A673 (cell line): ENCODE measurements at regions not wholly inside any gene's neighbourhood (a gene's known extent, or its start where the extent isn't known, plus 50 kb on each side); places are given as distances from the start of the nearest gene placed in this dataset.

ENCODE experiments used
- EZH2 ChIP-seq: fragments of 200-600 bp; sonication (generic); IDR thresholded peaks from 2 replicates; pipeline ENCODE4 v1.6.1; 2017; ENCODE audit warnings: borderline replicate concordance, low read depth, mild to moderate bottlenecking, mixed read lengths, antibody characterized with exemption, low read length; ENCODE audit not compliant: poor library complexity, severe bottlenecking
- TF ChIP-seq, protein P1 (sequence below): fragments of 300-800, 200-600 bp; sonication (generic); conservative IDR thresholded peaks from 2 replicates; pipeline ENCODE4 v1.5.1; 2017; ENCODE audit warnings: low read depth, mild to moderate bottlenecking, antibody characterized with exemption, low read length, moderate library complexity, mixed read lengths

DNA sequence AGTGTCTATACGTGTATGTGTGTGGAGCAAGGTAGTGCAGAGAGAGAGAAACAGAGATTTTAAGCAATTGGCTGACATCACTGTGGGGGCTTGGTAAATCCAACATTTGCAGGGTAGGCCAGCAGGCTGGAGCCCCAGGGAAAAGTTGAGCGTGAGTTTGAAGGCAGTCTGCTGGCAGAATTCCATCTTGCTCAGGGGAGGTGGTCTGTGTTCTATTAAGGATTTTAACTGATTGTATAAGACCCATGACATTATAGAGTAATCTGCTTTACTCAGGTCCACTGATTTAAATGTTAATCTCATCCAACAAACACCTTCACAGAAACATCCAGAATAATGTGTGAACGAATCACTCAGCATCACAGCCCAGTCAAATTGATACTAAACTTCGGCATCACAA is 912.9 kb downstream of the GRM8 start:
- TF ChIP-seq, protein P1, sequence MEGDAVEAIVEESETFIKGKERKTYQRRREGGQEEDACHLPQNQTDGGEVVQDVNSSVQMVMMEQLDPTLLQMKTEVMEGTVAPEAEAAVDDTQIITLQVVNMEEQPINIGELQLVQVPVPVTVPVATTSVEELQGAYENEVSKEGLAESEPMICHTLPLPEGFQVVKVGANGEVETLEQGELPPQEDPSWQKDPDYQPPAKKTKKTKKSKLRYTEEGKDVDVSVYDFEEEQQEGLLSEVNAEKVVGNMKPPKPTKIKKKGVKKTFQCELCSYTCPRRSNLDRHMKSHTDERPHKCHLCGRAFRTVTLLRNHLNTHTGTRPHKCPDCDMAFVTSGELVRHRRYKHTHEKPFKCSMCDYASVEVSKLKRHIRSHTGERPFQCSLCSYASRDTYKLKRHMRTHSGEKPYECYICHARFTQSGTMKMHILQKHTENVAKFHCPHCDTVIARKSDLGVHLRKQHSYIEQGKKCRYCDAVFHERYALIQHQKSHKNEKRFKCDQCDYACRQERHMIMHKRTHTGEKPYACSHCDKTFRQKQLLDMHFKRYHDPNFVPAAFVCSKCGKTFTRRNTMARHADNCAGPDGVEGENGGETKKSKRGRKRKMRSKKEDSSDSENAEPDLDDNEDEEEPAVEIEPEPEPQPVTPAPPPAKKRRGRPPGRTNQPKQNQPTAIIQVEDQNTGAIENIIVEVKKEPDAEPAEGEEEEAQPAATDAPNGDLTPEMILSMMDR: no peak
- no peak for TF ChIP-seq EZH2
